Tibial nerve (tissue), 4 donors: ENCODE measurements at regions not wholly inside any gene's neighbourhood (a gene's known extent, or its start where the extent isn't known, plus 50 kb on each side); places are given as distances from the start of the nearest gene placed in this dataset.

Experiments
- EP300 ChIP-seq, 2 donors: sonication (generic); formaldehyde crosslinking; IDR thresholded peaks; one replicate each; pipeline ENCODE4 v1.6.1; 2017; ENCODE audit warnings: antibody characterized with exemption in 2 of 2, mild to moderate bottlenecking in 1 of 2
- TF ChIP-seq, protein P1 (sequence below), 5 experiments: fragments of 200-600 bp in 3 of 5; fragments of 450-650 bp in 2 of 5; sonication (generic) in 3 of 5; IDR thresholded peaks; one replicate each; pipeline ENCODE4 v1.5.1; 2016 to 2019; ENCODE audit warnings: antibody characterized with exemption in 5 of 5, mild to moderate bottlenecking in 3 of 5, moderate library complexity in 2 of 5

DNA sequence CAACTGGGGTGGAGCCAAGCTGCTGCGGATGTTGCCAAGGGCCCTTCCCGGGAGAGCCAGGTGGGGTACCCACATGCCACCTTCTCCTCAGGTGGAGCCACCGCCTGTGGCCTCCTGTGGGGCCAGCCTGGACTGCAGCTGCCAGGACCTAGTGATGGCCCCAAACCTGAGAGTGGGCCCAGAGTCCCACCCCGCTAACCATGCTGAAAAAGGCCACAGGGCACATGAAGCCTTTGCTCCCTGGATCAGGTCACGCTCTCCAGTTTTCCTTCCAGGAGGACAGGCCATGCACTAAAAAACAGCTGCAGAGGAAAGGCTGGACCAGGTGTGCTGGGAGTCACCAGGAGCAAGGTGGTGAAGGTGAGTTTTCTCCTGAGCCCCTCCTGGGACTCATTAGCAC is 73.9 kb upstream of the SLC22A16 start:
- TF ChIP-seq EP300 (IDR thresholded peaks at IDR 0.05), result no peak
- TF ChIP-seq, protein P1, sequence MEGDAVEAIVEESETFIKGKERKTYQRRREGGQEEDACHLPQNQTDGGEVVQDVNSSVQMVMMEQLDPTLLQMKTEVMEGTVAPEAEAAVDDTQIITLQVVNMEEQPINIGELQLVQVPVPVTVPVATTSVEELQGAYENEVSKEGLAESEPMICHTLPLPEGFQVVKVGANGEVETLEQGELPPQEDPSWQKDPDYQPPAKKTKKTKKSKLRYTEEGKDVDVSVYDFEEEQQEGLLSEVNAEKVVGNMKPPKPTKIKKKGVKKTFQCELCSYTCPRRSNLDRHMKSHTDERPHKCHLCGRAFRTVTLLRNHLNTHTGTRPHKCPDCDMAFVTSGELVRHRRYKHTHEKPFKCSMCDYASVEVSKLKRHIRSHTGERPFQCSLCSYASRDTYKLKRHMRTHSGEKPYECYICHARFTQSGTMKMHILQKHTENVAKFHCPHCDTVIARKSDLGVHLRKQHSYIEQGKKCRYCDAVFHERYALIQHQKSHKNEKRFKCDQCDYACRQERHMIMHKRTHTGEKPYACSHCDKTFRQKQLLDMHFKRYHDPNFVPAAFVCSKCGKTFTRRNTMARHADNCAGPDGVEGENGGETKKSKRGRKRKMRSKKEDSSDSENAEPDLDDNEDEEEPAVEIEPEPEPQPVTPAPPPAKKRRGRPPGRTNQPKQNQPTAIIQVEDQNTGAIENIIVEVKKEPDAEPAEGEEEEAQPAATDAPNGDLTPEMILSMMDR (IDR thresholded peaks at IDR 0.05), result no peak
